ENCODE measurements at regions not wholly inside any gene's neighbourhood (a gene's known extent, or its start where the extent isn't known, plus 50 kb on each side); places are given as distances from the start of the nearest gene placed in this dataset.

DNA sequence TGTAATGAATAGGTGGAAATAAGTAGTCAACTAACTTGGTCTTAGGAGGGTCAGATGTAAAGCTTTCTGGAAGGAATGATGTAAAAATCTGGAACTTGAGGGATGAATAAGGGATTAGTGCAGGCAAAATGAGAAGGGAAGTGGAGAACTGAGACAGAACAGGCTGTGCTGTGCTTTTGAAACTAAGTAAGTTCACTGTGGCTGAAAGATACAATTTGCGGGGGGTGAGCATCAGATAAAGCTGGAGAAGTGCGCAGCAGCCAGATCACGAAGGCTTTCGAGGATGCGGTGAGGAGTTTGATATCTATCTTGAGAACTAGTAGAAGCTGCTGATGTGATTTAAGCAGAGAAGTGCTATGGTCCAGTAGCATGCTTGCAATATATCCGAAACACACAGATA, 247.8 kb downstream of the RNF144B start:
- TF ChIP-seq, protein P1, sequence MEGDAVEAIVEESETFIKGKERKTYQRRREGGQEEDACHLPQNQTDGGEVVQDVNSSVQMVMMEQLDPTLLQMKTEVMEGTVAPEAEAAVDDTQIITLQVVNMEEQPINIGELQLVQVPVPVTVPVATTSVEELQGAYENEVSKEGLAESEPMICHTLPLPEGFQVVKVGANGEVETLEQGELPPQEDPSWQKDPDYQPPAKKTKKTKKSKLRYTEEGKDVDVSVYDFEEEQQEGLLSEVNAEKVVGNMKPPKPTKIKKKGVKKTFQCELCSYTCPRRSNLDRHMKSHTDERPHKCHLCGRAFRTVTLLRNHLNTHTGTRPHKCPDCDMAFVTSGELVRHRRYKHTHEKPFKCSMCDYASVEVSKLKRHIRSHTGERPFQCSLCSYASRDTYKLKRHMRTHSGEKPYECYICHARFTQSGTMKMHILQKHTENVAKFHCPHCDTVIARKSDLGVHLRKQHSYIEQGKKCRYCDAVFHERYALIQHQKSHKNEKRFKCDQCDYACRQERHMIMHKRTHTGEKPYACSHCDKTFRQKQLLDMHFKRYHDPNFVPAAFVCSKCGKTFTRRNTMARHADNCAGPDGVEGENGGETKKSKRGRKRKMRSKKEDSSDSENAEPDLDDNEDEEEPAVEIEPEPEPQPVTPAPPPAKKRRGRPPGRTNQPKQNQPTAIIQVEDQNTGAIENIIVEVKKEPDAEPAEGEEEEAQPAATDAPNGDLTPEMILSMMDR (IDR thresholded peaks at IDR 0.05; ENCODE audit: control extremely low read depth in 1 of 3, insufficient read depth in 1 of 3, low read depth in 1 of 3, low read length in 3 of 3), result no peak
- TF ChIP-seq HDAC2 (IDR thresholded peaks at IDR 0.05; ENCODE audit: borderline replicate concordance in 1 of 2, low read depth in 2 of 2, low read length in 2 of 2) (no peak), KDM1A (IDR thresholded peaks at IDR 0.05; ENCODE audit: borderline replicate concordance, low read length) (no peak), EP300 (IDR thresholded peaks at IDR 0.05; ENCODE audit: borderline replicate concordance in 1 of 2, low read depth in 2 of 2, low read length in 2 of 2) (no peak)

Measured in H1 (cell line).